ENCODE measurements at regions not wholly inside any gene's neighbourhood (a gene's known extent, or its start where the extent isn't known, plus 50 kb on each side); places are given as distances from the start of the nearest gene placed in this dataset.

- no peak for TF ChIP-seq POLR2A (IDR thresholded peaks at IDR 0.05)
- no peak for TF ChIP-seq CTCF (IDR thresholded peaks at IDR 0.05)
These were observed 50.2 kb upstream of the LYZL1 start for GRCh38 chr10:29238523-29239135.
